Stimulated activated naive CD4-positive, alpha-beta T cell (primary cell): ENCODE measurements at regions not wholly inside any gene's neighbourhood (a gene's known extent, or its start where the extent isn't known, plus 50 kb on each side); places are given as distances from the start of the nearest gene placed in this dataset.
"Not testable (repeated sequence)": the region's sequence is repeated elsewhere in the genome, so short reads cannot be mapped to it uniquely, and the experiment has no call there.

ENCODE experiments used
- DNase-seq, 6 experiments: peaks; one replicate each; lab custom pipeline; 2025; lab: John Stamatoyannopoulos, UW

GRCh38 chr2:139720056-139720455 lies 939.9 kb upstream of the NXPH2 start:
- DNase-seq, result no peak

DNA sequence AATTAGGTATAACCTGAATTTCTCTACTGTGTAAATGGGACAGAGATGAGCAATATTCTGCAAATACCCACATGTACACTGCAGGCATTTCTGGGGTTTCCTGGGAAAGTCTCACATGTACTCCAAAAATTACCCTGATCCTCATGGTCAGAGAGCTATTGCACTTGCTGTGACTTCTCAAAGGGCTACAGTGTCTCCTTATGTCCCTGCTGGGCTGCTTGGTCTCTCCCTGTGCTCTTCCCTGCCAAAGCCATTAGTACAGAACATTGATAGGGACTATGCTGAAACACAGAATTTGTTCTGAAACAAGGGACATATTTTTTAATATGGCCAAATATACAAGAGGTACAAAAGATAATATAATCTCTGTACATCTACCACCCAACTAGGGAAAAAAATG lies 924.4 kb upstream of the NXPH2 start:
- no peak for DNase-seq

DNA sequence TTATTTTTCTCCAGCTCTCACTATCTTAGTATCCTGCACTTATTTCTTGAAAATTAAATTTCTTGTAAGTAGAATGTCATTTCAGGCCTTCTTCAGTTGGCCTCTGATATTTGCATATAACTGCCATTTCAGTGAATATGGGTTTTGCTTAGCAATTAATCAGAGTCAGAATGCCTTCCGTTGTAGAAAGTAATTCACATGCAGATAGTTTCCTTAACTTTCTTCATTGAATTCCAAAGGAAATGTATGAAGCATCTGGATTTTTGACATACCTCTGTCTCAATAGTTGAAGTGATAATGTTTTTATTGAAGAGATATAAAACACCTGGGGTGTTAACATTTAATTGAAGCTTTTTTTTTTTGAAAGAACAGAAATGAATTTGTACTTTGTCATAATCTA lies 914.1 kb upstream of the NXPH2 start:
- DNase-seq, result no peak

DNA sequence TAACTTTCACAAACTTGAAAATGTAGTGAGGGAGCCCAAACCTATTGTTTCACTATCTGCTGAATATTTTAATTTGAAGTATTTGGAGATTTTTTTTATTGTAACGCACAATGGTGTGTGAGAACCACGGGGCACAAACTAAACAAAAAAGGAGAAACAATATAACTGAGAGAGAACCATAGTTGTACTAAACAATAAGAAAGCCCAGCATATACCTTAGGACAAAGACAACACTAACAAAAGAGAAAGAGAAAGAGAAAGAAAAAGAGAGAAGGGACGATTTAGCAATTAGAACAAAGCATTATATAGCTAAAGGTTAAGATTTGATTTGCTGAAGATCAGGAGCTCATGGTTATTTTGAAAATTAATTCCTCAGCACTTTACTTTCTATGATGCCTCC lies 906.0 kb upstream of the NXPH2 start:
- no peak for DNase-seq

DNA sequence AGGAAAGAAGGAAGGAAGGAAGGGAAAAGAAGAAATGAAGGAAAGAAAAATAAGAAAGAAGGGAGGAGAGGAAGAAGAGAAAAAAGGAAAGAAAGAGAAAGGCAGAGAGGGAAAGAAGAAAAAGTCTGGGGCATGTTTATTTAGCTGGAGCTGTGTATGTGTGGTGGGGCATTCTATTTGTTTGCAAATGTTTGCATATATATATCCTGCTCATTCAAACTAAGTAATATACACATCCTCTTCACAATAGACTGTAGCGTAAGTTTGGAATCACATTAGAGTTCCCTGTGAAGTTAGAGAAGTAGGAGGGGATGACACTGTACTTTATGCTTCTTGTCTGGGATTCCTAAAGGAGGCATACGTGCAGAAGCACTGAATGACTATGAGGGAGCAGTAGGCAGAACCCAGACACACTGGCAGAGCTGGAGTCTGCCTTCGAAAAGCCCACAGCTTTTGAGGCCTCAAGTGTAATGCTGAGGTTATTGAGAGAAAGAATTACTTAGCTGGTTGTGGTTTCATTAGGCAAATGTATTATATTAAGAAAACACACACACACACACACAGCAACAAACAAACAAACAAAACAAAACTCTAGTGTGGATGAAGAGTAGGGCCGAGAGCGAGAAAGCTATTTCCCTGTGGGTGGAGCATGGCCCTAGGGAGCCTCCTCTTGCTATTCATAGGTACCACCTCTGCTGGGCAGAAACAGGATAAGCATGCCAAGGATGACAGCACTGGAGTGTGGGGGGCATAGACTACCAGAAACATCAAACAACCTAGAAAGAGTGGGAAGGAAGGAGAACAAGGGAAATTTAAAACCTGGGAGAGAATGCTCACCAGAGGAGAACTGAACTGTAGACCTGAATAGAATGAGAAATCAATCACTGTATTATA lies 905.1 kb upstream of the NXPH2 start:
- DNase-seq, result no peak

DNA sequence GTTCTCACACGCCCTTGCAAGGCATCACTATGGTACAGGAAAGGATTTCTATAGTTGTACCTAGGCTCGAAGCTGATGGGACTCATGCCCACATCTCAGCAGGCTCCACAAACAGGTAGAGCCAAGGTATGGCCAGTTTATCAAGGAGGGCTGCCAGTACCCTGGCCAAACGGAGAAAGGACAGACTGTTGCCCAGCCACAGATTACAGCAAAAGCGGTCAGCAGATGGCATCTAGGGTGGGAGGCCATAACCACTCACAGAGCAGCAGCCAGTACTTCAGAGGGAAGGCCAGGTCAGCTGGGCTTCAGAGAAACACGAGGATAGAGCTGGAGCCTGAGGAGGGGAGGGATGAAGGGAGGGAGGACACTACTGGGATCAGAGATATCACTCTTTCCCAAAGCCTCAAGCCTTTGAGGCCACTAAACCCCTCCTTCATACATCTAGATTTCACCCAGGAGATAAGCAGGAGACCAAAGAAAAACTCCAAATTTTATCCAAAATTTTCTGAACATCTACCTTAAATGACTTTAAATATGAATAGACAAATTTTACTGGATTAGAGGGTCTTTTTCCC lies 904.2 kb upstream of the NXPH2 start:
- no peak for DNase-seq

- DNase-seq, result no peak
These were observed 894.4 kb upstream of the NXPH2 start for GRCh38 chr2:139674577-139674976.

- not testable (repeated sequence) for DNase-seq
These were observed 893.3 kb upstream of the NXPH2 start for GRCh38 chr2:139673447-139673846.

DNA sequence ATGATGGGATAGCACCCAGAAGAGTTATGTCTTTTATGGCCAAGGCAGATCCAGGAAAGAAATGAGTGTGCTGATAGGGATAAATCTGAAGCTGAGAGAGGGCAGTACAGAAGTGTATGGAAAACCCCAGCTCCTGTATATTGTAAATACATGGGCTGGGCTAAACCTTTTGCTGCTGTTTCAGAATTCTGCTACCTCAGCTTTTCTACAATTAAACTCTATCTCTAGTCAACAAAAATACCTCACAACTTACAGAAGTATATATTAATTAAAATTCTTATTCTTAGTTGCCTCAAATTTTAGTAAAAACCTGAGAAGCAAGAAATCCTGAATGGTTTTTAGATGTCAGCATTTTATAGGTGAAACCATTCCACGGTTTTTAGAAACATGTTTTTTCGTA lies 889.5 kb upstream of the NXPH2 start:
- DNase-seq, result no peak

DNA sequence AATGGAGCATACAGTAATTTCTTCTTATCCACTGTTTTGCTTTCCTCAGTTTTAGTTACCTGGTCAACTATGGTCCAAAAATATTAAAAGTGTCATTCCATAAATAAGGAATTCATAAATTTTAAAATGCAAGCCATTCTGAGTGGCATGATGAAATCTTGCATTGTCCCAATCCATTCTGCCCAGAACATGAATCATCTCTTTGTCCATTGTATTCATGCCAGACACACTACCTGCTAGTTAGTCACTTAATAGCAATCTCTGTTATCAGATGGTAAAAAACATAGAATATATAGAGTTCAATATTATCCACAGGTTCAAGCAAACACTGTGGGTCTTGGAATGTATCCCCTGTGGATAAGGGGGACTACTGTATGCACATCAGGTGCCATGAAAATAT lies 872.2 kb upstream of the NXPH2 start:
- no peak for DNase-seq

DNA sequence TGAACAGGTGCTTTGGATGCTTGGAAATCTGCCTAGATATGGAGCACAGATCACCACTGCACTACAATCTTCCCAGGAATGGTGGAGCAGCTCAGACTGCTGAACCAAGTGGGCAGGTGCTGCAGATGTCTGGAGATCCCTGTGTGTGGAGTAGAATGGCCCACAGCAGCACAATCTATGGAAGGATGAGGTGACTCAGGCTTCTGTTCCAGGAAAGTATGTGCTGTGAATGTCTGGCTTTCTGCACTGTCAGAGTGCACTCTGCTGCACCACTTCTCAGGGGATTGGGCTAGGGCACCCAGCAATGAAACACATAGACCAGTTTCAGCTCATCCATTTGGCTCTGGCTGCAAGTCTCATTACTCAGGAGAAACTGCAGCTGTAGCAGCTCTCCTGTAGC lies 865.4 kb upstream of the NXPH2 start:
- DNase-seq, result no peak

- no peak for DNase-seq
These were observed 862.9 kb upstream of the NXPH2 start for GRCh38 chr2:139643139-139643538.

DNA sequence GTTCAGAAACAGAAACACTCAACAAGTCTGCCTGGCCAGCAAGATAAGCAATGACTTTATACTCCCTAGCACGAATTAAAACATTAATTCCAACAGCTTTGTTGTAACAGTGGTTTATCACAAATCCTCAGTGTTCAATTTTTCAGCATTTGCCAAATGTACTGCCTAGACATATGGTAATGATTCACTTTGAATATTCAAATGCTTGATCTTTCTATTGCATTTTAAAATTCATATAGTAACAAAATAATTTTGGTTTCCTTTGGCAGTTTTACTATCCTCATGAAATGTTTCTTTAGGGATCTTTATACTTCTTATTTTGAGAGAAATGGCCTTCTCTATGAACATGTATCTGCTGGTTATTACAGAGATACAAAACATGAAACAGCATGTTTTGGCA lies 851.8 kb upstream of the NXPH2 start:
- DNase-seq, result no peak

GRCh38 chr2:139628931-139629330 lies 848.7 kb upstream of the NXPH2 start:
- no peak for DNase-seq

DNA sequence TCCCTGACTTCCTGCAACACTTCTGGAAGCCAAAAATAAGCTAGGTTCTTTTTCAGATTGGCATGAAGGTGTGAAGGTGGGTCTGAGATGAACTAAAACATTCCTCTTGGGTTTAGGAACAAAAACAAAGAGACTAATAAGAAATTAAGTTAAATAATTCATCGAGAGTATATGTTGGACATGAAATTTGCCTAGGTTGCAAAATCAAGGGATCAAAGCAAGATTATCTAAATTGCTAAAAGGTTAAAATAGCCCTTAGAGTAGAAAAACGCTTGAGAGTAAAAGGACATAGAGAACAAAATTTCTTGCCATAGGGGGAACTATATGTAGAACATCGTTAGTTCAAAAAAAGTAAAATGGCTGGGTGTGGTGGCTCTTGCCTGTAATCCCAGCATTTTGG lies 845.9 kb upstream of the NXPH2 start:
- DNase-seq, result no peak

DNA sequence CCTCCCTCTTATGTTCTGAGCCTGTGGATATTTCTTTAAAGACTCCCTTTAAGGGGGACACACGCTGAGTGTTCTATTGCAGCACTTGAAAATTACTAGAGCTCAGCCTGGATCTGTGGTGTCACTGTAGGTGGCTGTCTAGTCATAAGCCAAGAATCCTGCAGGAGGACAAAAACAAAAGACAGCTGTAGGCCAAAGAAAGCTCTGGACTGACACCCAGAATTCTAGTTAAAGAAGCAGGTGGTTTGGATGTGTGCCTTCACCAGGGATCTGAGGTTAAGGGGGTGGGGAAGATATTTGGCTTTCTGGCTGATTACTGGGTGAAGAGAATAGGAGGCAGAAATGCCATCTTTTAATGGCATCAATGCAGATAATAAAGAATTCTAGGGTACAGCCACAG lies 842.5 kb upstream of the NXPH2 start:
- no peak for DNase-seq

DNA sequence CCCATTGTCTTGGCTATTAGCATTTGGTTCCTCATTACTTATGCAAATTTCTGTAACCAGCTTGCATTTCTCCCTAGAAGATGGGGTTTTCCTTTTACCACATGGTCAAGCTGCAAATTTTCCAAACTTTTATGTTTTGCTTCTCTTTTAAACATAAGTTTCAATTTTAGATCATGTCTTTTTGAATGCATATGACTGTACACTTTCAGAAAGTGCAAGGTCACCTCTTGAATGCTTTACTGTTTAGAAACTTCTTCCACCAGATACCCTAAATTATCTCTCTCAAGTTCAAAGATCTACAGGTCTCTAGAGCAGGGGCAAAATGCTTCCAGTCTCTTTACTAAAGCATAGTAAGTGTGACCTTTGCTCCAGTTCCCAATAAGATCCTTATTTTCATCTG lies 837.6 kb upstream of the NXPH2 start:
- DNase-seq, result no peak

DNA sequence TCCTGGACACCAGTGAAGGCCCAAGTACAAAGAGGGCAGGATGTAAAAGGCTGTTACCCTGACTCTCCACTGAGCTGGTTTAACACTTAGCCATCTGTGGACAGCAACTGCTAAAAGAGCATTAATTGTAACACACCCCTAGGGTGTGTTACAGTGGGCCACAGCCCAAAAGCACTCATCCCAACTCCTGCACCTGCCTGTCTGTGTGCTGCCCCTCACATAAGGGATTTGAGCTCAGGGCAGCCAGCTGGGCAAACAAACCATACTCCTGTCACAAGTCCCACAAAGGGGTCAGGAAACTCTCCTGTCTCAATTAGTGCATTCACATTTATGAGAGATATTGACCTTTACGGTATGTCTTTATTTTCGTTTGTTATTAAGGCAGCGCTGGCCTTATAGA lies 833.1 kb upstream of the NXPH2 start:
- no peak for DNase-seq

DNA sequence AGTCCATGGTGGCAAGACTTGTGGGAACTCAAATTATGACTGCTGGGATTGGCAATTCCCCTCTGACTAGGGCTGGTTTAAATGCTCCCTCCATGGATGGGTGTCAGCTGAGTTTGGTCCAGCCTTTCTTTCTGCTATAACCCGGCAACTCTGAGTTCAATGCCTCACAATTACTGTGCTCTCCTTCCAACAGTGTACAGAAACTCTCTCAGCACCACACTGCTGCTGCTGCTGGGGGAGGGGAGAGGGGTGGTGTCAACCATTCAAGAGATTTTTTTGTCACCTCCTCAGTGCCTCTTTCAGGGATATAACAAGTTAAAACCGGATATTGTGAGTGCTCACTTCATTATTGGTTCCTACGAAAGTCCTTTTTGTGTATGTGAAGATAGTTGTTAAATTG lies 830.3 kb upstream of the NXPH2 start:
- no peak for DNase-seq

GRCh38 chr2:139609109-139609508 lies 828.9 kb upstream of the NXPH2 start:
- no peak for DNase-seq

DNA sequence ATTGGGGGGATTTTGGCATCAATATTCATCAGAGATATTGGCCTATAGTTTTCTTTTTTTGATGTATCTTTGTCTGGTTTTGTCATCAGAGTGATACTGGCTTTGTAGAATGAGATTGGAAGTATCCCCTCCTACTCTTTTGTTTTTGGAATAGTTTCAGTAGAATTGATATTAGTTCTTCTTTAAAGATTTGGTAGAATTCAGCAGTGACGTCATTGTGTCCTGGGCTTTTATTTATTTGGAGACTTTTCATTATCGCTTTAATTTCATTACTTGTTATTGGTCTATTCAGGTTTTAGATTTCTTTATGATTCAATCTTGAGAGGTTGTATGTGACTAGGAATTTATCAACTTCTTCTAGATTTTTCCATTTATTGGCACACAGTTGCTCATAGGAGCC lies 825.5 kb upstream of the NXPH2 start:
- DNase-seq, result no peak

GRCh38 chr2:139600166-139600565 lies 820.0 kb upstream of the NXPH2 start:
- DNase-seq, result no peak

DNA sequence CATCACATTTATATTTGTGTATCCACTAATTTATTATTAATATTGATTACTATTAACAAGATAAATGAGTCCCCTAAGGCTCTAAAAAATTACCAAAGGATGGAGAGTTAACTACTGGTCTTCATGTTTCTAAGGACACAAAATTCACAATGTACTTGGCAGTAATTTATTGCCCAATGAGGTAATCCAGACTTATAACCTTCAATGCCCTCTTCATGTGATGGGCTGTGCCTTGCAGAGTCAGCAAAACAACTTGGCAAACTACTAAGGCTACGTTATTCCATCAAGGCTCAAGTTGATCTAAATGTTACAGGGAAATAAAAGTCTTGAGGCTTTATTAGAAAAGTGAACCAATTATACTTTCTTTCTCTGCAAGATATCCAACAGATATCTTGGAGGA lies 804.9 kb upstream of the NXPH2 start:
- DNase-seq, result no peak

DNA sequence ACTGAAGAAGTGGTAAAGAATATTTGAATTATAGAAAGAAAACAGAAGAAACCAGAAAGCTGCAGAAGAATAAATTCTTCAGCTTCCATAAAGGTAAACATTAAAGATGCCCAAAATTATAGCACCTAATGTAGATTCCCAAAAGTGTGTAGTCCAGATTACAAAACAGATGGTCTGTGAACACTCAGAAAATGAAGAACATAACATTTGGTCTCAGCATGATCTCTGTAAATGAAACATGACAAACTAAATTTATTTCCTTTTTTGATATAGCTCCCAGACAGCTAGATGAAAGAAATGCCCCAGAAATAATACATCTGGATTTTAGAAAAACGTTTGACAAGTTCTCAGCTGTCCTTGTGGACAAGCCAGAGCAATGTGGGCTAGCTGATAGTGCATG lies 794.2 kb upstream of the NXPH2 start:
- no peak for DNase-seq
